ENCODE measurements at regions not wholly inside any gene's neighbourhood (a gene's known extent, or its start where the extent isn't known, plus 50 kb on each side); places are given as distances from the start of the nearest gene placed in this dataset.

DNA sequence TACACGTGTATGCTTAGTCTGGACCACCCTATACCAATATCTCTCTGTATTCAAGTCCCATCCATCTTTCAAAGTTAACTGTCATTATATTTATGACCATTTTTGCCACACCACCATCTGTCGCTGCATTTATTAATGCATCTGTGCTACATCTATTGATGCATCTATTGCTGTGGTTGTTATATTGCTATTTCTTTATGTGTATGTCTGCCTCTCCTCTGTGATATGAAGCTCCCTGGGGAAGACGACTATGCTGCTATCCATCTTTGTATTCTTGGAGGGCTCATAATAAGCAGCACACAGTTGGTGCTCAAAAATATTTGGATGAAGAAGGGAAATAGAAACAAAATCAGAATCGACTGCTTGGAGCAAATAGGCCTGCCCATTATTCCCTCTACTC is 357.6 kb downstream of the RPS29 start:
- H3K4me1 Mint-ChIP-seq, result no peaks in the 10 kb centered on the region
- ATAC-seq (no peak), DNase-seq (no peak)
- no peaks in the 10 kb centered on the region for H3K9me3 ChIP-seq (ENCODE audit: control insufficient read depth, low read length, poor library complexity, severe bottlenecking)
- no peaks in the 10 kb centered on the region for H3K27me3 Mint-ChIP-seq
- no peak overlapping the region for H3K4me3 Mint-ChIP-seq
- no peak overlapping the region for H3K27ac Mint-ChIP-seq
- H3K36me3 Mint-ChIP-seq (ENCODE audit: low read depth), result no peaks in the 10 kb centered on the region

DNA sequence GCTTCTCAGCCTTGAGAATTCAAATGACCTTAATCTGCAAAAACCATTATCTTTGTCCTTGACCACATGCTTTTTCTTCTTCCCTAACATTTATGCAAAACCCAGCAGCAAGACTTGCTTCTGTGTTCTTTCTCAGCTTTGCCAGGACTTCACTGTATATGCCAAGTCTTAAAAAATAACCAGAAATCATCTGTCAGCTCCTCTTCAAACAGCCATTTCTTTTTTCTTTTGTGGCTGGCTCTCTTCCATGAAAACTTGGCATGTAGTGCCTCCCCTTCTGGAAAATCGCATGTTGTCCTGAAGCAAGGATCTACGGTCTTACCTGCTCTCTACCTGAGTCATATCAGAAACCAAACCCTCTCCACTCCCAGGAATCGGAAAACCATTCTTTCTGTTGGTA is 364.9 kb downstream of the RPS29 start:
- no peak for ATAC-seq
- Mint-ChIP-seq H3K27ac (no peak overlapping the region), H3K27me3 (peaks cover 5% of the 10 kb centered on the region), H3K4me3 (no peak overlapping the region), H3K4me1 (no peaks in the 10 kb centered on the region), H3K36me3 (ENCODE audit: low read depth) (no peaks in the 10 kb centered on the region)
- no peaks in the 10 kb centered on the region for H3K9me3 ChIP-seq (ENCODE audit: control insufficient read depth, low read length, poor library complexity, severe bottlenecking)
- no peak for DNase-seq

DNA sequence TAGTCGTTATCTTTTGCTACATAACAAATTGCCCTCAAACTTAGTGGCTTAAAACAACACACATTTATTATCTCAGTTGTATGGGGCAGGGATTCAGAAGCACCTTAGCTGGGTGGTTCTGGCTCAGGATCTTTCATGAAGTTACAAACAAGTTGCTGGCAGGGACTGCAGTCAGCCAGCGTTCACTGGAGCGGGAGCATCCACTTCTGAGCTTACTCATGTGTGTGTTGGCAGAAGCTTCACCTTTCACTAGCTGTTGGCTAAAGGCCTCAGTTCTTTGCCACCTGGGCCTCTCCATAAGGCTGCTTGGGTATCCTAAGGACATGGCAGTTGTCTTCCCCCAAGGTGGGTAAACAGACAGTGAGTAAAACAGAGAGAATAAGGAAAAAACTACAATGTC is 365.7 kb downstream of the RPS29 start:
- Mint-ChIP-seq H3K27ac (no peak overlapping the region), H3K4me3 (no peak overlapping the region), H3K36me3 (ENCODE audit: low read depth) (no peaks in the 10 kb centered on the region), H3K27me3 (peaks cover 5% of the 10 kb centered on the region), H3K4me1 (no peaks in the 10 kb centered on the region)
- no peaks in the 10 kb centered on the region for H3K9me3 ChIP-seq (ENCODE audit: control insufficient read depth, low read length, poor library complexity, severe bottlenecking)
- ATAC-seq, result no peak
- no peak for DNase-seq

DNA sequence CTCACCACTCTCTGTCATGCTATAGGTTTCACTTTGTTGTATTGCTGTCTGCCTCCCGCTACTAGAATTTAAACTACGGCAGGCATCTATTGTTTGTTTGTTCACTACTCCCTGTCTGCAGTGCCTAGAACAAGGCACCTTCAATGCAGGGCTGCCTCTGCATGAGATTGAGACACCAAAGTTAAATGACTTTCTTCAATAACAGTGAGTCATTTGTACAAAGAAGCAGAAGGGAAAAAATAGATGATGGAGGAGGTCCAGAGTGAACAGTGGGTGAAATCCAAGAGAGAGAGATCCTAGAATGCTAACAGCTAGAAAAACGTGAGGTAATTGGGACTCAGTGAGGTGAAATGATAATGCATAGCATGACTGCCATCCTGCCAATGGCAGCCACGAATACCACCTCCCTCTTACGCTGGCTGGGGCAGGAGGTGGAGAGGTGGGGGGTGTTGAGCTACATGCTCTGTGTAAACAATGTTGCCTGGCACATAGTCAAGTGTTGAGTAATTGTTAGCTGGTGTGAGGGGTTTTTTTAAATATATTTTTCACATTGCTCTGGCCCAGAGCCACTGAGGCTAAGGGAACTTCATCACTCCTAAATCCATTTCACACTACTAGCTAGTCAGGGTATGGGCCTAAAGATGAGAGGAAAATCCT is 367.6 kb downstream of the RPS29 start:
- no peak for ATAC-seq
- no peaks in the 10 kb centered on the region for H3K9me3 ChIP-seq (ENCODE audit: control insufficient read depth, low read length, poor library complexity, severe bottlenecking)
- H3K4me1 Mint-ChIP-seq, result no peaks in the 10 kb centered on the region
- H3K4me3 Mint-ChIP-seq, result no peak overlapping the region
- H3K27me3 Mint-ChIP-seq, result peaks cover 5% of the 10 kb centered on the region
- no peak overlapping the region for H3K27ac Mint-ChIP-seq
- no peaks in the 10 kb centered on the region for H3K36me3 Mint-ChIP-seq (ENCODE audit: low read depth)
- DNase-seq, result no peak

DNA sequence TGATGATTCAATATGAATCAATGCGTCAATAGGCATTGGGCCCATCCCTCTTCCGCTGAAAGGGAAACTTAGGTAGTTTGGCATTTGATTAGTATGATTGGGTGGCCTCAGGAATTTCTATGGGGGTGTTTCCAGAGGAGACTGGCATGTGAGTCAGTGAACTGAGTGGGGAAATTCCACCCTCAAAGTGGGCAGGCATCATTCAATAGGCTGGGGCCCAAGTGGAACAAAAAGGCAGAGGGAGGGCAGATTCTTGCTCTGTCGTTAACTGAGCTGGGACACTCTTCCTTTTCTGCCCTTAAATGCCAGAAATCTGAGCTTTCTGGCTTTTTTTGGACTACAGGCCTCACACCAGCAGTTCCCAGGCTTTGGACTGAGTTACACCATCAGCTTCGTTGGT is 373.5 kb downstream of the RPS29 start:
- DNase-seq, result no peak
- H3K27me3 Mint-ChIP-seq, result no peaks in the 10 kb centered on the region
- no peak for ATAC-seq
- H3K4me1 Mint-ChIP-seq, result no peaks in the 10 kb centered on the region
- H3K36me3 Mint-ChIP-seq (ENCODE audit: low read depth), result no peaks in the 10 kb centered on the region
- H3K9me3 ChIP-seq (ENCODE audit: control insufficient read depth, low read length, poor library complexity, severe bottlenecking), result no peaks in the 10 kb centered on the region
- no peak overlapping the region for H3K27ac Mint-ChIP-seq
- H3K4me3 Mint-ChIP-seq, result no peak overlapping the region

DNA sequence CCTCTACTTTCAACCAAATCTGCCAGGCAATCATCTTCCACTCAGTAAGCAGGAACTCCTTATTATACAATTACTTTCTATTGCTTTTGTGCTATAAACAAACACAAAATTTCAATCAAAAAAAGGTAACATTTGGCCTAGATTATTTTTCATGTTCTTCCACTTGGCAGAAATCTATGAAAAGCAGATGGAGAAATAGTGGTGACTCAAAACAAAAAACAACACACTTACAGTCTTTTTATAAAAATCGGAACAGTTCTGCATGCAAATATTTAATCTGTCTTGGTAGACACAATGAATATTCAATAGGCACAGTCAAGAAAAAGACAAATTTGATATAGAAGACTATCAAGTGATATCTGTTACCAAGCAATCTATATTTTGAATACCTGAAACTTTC is 376.8 kb downstream of the RPS29 start:
- Mint-ChIP-seq H3K36me3 (ENCODE audit: low read depth) (no peaks in the 10 kb centered on the region), H3K4me1 (no peaks in the 10 kb centered on the region), H3K4me3 (no peak overlapping the region), H3K27ac (no peak overlapping the region), H3K27me3 (peaks cover 5% of the 10 kb centered on the region)
- DNase-seq (no peak), ATAC-seq (no peak)
- no peaks in the 10 kb centered on the region for H3K9me3 ChIP-seq (ENCODE audit: control insufficient read depth, low read length, poor library complexity, severe bottlenecking)

DNA sequence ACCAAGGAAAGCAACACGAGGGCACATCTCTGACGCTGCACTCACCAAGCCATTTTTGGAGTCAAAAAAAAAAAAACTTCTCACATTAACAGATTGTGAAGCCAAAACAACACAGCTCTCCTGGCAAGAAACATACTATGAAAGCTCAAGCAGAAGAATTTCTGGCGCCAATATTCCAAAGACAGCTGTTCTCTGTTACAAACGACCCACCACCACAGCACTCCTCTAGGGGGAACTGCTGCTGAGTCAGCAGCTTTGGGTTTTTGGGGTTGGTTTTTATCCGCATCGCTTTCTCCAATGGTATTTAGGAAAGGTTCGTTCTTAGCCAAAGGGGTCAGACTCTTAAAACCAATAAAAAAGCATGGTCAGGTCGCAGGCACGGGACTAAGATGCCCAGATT is 379.4 kb downstream of the RPS29 start:
- no peaks in the 10 kb centered on the region for H3K36me3 Mint-ChIP-seq (ENCODE audit: low read depth)
- no peak for DNase-seq
- H3K4me1 Mint-ChIP-seq, result no peaks in the 10 kb centered on the region
- H3K27ac Mint-ChIP-seq, result no peak overlapping the region
- H3K4me3 Mint-ChIP-seq, result no peak overlapping the region
- no peak for ATAC-seq
- no peaks in the 10 kb centered on the region for H3K9me3 ChIP-seq (ENCODE audit: control insufficient read depth, low read length, poor library complexity, severe bottlenecking)
- peaks cover 10% of the 10 kb centered on the region for H3K27me3 Mint-ChIP-seq

DNA sequence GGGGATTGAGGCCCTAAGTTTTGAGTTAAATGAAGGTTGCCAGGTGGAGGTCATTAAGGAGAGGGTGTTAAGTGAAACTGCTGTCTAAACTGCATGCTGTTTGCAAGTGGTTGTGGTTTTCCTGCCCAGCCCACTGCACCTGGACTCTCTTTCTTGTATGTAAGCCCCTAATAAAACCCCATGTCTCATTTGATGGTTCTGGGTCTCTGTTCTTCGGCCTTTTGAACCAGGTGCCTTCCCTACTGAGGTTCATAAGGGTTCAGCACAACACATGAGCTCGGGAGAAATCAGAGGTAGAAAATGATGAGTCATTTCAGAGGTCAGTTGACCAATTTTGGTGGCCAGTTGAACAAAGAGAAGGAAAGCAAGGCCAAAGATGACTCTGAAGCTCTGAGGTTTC is 382.5 kb downstream of the RPS29 start:
- Mint-ChIP-seq H3K27ac (no peak overlapping the region), H3K4me3 (no peak overlapping the region), H3K27me3 (peaks cover 10% of the 10 kb centered on the region), H3K4me1 (no peaks in the 10 kb centered on the region), H3K36me3 (ENCODE audit: low read depth) (no peaks in the 10 kb centered on the region)
- ATAC-seq, result no peak
- DNase-seq, result no peak
- H3K9me3 ChIP-seq (ENCODE audit: control insufficient read depth, low read length, poor library complexity, severe bottlenecking), result no peaks in the 10 kb centered on the region

DNA sequence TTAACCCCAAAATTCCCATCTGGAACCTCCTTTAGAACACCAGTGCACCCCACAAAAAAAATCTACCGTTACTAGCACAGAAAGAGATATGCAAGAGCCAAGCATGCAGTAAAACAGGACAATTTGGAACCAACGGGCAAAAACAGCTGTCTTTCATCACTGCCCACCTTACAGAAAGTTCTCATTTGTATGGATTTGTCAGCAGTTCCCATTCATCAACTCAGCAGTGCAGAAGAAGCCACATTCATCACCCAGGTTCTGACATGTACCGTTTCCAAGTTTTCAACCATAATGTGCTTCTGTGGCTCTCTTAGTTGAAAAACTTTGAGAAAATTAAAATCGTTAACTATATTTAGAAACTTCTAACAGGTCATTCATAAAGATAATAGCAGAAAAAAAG is 387.0 kb downstream of the RPS29 start:
- ATAC-seq (no peak), DNase-seq (no peak)
- no peaks in the 10 kb centered on the region for H3K4me1 Mint-ChIP-seq
- no peaks in the 10 kb centered on the region for H3K9me3 ChIP-seq (ENCODE audit: control insufficient read depth, low read length, poor library complexity, severe bottlenecking)
- peaks cover 12% of the 10 kb centered on the region for H3K27me3 Mint-ChIP-seq
- no peaks in the 10 kb centered on the region for H3K36me3 Mint-ChIP-seq (ENCODE audit: low read depth)
- no peak overlapping the region for H3K4me3 Mint-ChIP-seq
- no peak overlapping the region for H3K27ac Mint-ChIP-seq

DNA sequence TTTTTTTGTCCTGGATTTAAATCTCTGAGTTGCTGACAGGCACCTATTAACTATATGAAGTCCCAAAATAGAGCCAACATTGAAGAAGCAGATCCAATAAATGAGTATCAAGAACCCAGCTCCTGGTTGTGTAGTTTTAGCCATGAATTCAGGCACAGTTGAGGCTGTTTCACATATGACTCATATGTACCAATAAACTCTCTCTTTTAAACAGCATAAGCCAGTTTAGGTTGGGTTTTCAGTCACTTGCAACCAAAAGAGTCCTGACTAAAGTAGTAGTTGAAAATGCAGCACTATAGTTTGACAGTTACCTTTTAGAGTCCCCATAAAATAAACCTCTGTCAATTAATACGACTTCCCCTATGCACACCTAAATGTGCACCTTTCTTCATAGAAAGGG is 389.9 kb downstream of the RPS29 start:
- H3K4me3 Mint-ChIP-seq, result no peak overlapping the region
- ATAC-seq, result no peak
- H3K36me3 Mint-ChIP-seq (ENCODE audit: low read depth), result no peaks in the 10 kb centered on the region
- H3K27ac Mint-ChIP-seq, result no peak overlapping the region
- no peaks in the 10 kb centered on the region for H3K9me3 ChIP-seq (ENCODE audit: control insufficient read depth, low read length, poor library complexity, severe bottlenecking)
- DNase-seq, result no peak
- peaks cover 12% of the 10 kb centered on the region for H3K27me3 Mint-ChIP-seq
- H3K4me1 Mint-ChIP-seq, result no peaks in the 10 kb centered on the region

DNA sequence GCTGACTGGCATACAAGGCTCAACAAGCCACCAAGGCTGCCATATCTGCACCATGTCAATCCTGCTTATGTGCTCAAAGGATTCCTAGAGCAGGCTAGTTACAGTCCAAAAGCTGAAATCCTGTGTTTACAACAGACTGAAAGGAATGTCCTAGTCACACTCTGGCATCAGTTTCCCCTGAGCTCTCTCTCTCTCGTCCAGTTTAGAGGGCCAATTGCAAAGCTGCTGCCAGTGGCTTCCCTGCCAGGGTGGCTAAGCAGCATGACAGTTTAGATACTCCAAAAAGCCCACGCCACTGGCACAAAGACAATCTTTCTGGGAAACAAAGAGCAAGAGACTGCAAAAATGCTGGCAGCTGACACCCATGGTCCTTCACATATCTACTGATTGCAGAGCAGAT is 392.1 kb downstream of the RPS29 start:
- Mint-ChIP-seq H3K36me3 (ENCODE audit: low read depth) (no peaks in the 10 kb centered on the region), H3K27me3 (peaks cover 28% of the 10 kb centered on the region), H3K4me3 (no peak overlapping the region), H3K27ac (no peak overlapping the region), H3K4me1 (no peaks in the 10 kb centered on the region)
- ATAC-seq (no peak), DNase-seq (no peak)
- H3K9me3 ChIP-seq (ENCODE audit: control insufficient read depth, low read length, poor library complexity, severe bottlenecking), result no peaks in the 10 kb centered on the region

DNA sequence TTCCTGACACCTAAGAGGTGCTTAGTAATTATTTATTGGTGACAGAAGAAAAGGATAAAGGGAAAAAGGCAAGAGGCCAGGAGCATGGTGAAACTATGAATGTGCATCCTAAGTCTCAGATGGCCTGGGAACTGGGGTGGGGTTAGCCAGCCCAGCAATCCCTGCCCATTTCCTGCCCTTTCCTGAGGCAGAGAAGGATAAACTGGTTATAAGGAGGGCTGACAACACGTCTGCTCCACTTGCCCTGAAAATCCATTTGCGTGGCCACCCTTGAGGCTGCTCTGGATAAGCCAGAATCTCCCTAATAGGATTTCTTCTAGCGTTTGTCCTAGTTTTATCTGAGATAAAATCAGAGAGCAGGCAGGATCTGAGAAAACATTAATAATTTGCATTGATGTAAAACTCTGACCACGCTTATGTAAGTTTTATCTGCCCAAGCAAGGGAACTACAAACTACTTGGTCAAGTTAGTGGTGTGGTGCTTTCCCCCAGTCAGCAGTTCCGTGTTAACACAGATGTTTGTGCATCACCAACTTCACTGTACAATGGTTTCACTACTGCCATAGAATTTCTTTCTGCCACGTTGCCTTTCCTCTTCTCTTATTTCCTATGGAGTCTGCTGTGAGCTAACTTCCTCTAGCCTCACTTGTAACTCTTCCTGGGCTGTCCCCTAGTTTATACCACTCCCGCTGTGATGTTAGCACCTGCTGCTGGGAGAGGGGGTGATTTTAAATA is 392.7 kb downstream of the RPS29 start:
- peaks cover 28% of the 10 kb centered on the region for H3K27me3 Mint-ChIP-seq
- H3K4me1 Mint-ChIP-seq, result no peaks in the 10 kb centered on the region
- H3K36me3 Mint-ChIP-seq (ENCODE audit: low read depth), result no peaks in the 10 kb centered on the region
- ATAC-seq (peak; percentile 35), DNase-seq (no peak)
- H3K27ac Mint-ChIP-seq, result no peak overlapping the region
- H3K4me3 Mint-ChIP-seq, result no peak overlapping the region
- no peaks in the 10 kb centered on the region for H3K9me3 ChIP-seq (ENCODE audit: control insufficient read depth, low read length, poor library complexity, severe bottlenecking)

DNA sequence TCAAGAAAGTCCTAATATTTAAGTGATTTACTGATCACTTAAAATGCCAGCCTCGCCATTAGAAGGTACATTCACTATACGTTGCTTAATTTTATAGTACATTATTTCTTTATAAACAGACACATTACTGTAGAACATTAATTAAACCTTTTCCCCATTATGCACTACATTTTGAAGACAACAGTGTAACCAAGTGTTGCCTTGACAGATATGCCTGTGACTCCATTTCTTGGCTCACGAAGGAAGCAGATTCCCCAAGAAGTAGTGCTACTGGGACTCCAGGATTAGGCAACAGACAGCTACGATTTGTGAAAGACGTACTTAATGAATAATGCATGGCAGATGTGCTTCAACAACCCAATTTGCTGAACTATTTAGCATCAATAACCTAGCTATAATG is 394.8 kb downstream of the RPS29 start:
- no peak for ATAC-seq
- Mint-ChIP-seq H3K36me3 (ENCODE audit: low read depth) (no peaks in the 10 kb centered on the region), H3K27ac (no peak overlapping the region), H3K4me3 (no peak overlapping the region), H3K4me1 (no peaks in the 10 kb centered on the region), H3K27me3 (peaks cover 28% of the 10 kb centered on the region)
- no peak for DNase-seq
- peaks cover 3% of the 10 kb centered on the region for H3K9me3 ChIP-seq (ENCODE audit: control insufficient read depth, low read length, poor library complexity, severe bottlenecking)

DNA sequence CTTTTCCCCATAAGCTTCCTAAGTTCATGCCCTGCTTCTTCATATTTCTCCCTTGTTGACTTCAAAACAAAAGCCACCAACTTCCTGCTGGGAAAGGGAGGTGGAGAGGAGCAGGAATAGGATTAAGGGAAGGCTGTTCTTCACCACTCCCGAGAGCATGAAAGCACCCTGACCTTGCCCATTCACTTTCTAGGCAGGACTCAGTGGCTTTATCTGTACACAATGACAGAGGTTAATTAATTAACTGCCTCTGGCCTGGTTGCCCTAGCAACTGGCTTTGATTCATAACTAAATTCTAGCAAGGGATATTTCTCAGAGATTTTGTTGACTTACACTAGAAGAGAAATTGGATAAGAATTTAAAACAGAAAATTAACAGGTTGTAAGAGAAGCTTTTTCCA is 396.8 kb downstream of the RPS29 start:
- no peak overlapping the region for H3K4me3 Mint-ChIP-seq
- no peaks in the 10 kb centered on the region for H3K36me3 Mint-ChIP-seq (ENCODE audit: low read depth)

More for the DNA sequence above, 396.8 kb downstream of the RPS29 start:
- Mint-ChIP-seq H3K4me1 (no peaks in the 10 kb centered on the region), H3K27me3 (peaks cover 23% of the 10 kb centered on the region), H3K27ac (no peak overlapping the region)
- DNase-seq (no peak), ATAC-seq (no peak)
- peaks cover 3% of the 10 kb centered on the region for H3K9me3 ChIP-seq (ENCODE audit: control insufficient read depth, low read length, poor library complexity, severe bottlenecking)

Measured in T-helper 17 cell (primary cell).